OCI-LY1 (cell line): ENCODE measurements at regions not wholly inside any gene's neighbourhood (a gene's known extent, or its start where the extent isn't known, plus 50 kb on each side); places are given as distances from the start of the nearest gene placed in this dataset.

Experiments used
- EZH2 ChIP-seq: fragments of 200-600 bp; sonication (generic), shearing (Covaris generic); IDR thresholded peaks from 2 replicates; pipeline ENCODE4 v1.8.0; 2017; ENCODE audit warnings: borderline replicate concordance, mixed run types, mild to moderate bottlenecking, antibody characterized with exemption, low read length, moderate library complexity, mixed read lengths
- TF ChIP-seq, protein P1 (sequence below): fragments of 200-600 bp; sonication (generic), shearing (Covaris generic); IDR thresholded peaks from 2 replicates; pipeline ENCODE4 v1.5.1; 2017; ENCODE audit warnings: mild to moderate bottlenecking, antibody characterized with exemption, low read length, moderate library complexity, mixed read lengths

DNA sequence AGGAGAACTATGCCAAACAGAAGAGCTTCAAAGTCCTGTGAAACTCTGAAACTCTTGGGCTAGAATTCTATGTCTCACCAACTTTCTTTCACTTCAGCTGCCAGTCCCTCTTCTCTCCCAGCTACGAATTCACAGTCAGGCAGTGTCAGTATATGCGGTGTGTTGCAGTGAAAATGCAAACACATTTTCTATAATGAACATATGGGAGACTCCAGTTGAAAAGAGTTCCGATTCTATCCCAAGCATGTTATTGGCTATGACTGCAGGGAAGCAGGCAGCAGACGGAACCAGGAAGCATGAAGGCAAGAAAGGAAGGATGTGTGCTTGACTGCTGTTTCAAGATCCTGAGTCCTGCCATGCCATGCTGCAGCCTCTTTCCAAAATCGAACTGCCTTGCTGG lies 515.7 kb upstream of the TLE4 start:
- TF ChIP-seq, protein P1, sequence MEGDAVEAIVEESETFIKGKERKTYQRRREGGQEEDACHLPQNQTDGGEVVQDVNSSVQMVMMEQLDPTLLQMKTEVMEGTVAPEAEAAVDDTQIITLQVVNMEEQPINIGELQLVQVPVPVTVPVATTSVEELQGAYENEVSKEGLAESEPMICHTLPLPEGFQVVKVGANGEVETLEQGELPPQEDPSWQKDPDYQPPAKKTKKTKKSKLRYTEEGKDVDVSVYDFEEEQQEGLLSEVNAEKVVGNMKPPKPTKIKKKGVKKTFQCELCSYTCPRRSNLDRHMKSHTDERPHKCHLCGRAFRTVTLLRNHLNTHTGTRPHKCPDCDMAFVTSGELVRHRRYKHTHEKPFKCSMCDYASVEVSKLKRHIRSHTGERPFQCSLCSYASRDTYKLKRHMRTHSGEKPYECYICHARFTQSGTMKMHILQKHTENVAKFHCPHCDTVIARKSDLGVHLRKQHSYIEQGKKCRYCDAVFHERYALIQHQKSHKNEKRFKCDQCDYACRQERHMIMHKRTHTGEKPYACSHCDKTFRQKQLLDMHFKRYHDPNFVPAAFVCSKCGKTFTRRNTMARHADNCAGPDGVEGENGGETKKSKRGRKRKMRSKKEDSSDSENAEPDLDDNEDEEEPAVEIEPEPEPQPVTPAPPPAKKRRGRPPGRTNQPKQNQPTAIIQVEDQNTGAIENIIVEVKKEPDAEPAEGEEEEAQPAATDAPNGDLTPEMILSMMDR: no peak
- TF ChIP-seq EZH2: no peak
